AML-193 (cell line): ENCODE measurements at regions not wholly inside any gene's neighbourhood (a gene's known extent, or its start where the extent isn't known, plus 50 kb on each side); places are given as distances from the start of the nearest gene placed in this dataset.

Experiments
- DNase-seq, 2 experiments: peaks; one replicate each; lab custom pipeline; 2025; lab: John Stamatoyannopoulos, UW

DNA sequence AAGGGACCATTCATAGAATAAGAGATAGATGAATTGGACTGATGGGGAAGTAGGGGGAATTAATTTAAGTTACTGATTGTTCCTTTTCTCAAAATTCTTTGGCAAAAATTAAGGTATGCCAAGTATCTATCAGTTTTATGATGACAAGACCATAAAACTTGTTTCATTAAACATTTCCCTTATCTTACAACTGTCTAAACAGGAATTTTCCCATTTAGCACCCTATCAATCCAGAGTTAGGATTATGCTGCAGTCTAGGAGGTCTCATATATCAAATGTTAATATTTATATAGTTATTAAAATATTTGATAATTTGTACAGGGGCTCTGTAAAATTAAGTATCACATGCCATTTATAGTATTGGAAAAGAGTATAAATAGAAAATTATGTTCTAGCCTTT is 51.5 kb upstream of the ARID1B start:
- no peak for DNase-seq

DNA sequence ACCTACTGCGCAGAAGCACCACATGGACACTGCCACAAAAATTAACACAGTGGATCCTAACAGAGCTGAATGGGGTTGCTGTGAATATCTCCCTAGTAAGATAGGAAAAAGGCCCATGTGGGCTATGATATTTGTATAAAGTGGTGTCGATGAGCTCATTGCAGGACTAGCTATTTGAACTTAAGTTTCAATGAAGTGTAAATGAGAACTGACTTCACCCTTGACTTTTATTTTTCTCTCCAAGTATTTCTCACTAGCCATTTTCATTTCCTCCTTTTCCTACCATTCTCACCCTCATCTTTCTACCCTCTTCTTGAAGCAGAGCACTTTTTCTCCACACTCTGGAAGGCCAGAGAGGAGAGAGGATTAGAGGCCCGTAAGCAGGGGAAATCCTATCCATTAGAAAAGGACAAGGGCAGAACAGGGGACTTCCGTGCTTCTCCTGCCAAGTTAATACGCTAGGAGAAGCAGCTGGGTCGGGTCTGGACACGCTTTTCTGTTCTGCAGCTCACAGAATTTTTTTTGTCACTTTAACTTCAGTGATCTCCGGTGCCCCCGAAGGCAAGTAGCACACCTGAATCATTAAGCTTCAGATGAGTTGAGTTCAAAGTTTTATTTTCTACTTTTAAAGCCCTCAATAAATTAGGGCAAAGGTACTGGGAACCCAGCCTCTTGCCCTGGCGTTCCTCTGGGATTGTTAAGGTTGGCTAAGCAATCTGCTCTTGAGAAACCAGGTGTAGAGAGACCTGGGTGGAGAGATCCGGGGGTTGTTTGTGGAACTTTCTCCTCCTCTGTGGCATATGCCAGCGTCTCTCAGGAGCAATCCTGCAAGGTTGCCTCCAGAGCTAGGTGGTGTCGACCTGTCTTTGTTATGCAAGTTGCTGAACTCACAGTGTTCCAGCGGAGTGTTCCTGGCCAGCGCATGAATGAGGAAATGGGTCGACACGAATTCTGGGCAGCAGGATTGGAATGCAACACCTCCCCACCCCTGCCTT is 56.2 kb upstream of the ARID1B start:
- DNase-seq = no peak

DNA sequence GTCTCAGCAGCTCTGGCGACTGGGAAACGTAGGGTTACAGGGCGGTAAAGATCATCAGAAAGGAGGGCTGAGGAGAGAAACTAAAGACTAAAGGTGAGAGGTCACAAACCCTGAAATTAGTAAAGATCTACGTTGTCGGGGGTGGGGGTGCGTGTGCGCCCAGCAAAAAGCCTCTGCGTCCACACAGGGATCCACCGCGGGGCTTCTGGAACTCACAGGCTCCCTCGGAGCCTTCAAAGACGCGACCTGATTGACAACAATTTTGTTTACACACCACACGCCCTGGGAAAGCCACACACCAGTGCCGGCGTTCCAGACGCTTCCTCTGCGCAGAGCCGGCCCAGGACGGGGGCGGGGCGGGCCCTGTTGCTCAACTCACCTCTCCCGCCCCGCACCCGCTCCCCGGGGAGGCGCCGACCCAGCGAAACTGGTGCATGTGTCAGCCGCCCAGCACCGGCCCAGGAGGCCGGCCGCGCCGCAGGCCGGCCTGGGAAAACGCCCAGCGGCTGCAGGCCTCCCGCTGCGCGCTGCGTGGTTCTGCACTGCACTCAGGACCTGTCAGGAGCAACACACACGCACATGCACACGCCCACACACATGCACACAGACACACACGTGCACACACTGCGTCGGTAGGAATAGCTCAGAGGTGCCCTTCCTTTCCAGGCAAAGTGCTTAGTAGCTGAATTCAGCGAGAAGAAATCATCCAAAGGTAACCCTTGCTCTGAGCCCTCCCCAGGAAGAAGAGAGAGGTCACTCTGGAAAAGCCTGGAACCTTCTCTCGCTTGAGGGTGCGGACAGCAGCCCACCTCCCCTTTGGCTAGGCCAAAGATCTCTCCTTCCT is 57.2 kb upstream of the ARID1B start:
- no peak for DNase-seq

DNA sequence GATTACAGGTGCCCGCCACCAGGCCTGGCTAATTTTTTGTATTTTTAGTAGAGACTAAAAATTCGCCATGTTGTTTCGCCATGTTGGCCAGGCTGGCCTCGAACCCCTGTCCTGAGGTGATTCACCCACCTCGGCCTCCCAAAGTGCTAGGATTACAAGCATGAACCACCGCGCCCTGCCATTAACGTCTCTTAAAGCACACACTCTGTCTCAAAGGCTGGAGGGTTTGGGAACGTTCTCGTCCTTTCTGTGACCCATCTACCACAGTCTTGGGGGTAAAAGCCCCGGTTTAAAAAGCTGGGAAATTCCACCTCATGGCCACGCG is 57.8 kb upstream of the ARID1B start:
- DNase-seq = no peak

DNA sequence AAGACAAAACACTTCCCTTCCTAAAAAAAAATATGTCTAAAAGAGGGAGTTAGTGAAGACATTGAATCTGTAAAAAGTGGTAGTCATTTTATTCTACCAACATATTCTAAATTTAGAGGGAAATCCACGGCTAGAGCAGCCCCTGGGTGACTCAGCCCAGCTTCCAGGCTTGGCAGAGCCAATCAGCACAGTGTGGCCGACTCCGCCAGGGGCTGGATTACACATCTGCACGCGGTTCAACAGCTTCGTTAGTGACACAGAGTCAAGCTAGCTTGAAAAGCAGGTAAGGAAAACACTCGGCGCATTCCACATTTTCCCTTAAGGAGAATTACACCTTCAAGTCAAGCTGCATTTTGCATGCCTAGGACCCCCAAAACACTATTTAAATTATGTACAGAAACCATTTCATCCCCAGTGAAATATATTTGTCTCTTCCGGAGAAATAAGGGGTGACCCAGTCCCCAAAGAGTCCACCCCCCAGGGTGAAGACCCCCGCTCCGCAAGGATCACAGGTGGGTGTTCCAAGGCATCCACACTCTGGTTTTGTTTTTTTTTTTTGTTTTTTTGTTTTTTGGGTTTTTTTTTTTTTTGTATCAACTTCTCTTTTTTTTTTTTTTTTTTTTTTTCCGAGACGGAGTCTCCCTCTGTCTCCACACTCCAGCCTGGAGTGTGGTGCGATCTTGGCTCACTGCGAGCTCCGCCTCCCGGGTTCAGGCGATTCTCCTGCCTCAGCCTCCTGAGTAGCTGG is 58.4 kb upstream of the ARID1B start:
- DNase-seq = no peak

DNA sequence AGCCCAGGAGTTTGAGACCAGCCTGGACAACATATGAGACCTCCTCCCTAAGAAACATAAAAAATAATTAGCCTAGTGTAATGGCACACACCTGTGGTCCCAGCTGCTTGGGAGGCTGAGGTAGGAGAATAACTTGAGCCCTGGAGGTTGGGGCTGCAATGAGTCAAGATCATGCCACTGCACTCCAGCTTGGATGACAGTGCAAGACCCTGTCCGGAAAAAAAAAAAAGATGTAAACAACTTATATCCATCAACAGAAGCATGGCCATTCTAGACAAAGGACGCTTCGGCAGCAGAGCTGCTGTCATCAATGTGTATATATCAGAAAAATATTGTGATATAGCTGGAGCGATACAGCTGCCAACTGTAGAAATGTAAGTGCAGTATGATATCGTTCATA is 59.6 kb upstream of the ARID1B start:
- DNase-seq = no peak

DNA sequence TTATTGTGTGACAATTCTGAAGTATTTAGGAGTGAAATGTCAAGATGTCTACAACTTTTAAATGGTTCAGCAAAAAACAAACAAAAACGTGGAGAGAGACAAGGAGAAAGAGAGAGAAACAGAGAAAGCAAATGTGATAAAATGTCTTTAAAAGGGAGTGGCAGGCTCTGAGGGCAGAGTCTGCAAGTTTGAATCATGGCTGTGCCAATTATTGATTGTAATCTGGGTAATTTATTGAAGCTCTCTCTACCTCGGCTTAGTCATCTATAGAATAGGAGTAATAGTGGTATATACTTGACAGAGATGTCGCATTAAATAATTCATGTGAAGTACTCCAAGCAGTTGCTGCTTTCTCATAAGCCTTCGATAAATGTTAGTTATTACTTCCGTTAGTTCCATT is 61.3 kb upstream of the ARID1B start:
- no peak for DNase-seq

DNA sequence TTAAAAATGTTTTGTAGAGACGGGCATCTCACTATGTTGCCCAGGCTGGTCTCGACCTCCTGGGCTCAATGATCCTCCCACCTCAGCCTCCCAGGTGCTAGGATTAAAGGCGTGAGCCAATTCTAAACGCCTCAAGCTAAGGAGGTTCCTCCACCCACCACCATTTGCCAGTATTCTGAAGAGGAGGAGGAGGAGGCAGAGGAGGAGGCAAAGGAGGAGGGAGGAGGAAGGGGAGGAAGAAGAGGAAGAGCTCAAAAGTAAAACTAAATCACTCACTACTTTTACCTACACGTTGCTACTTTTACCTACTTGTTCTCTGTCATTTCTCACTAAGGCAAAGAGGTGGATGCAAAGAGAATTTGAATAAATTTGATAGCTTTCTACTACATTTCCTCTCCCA is 63.6 kb upstream of the ARID1B start:
- no peak for DNase-seq

DNA sequence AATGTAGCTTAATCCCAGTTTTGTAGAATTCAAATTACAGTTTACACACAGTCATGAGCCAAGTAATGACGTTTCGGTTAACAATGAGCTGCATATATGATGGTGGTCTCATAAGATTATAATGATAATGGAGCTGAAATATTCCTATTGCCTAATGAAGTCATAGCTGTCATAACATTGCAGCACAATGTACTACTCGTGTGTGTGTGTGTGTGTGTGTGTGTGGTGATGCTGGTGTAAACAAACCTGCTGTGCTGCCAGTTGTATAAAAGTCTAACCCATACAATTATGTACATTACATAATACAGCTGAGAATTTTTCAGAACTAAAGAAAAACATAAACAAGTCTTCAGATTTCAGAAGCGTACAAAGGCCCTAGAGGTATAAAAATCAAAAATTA is 66.7 kb upstream of the ARID1B start:
- no peak for DNase-seq

DNA sequence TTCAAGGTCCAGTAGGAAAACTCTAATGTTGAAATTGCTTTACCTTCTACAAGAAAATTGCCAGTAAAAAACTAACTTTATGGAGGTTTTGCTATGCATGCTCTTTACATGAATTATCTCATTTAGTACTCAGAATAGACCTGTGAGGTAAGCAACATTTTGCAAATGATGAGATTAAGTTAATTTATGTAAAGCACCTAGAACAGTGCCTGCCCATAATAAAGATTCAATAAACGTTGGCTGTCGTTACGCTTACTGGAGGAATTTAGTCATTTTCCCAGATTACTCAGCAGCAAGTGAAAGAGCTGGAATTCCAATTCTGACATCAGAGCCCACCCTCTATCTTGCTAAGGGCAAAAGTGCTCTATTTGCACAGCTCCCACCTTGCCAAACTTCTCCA is 69.4 kb upstream of the ARID1B start:
- no peak for DNase-seq

DNA sequence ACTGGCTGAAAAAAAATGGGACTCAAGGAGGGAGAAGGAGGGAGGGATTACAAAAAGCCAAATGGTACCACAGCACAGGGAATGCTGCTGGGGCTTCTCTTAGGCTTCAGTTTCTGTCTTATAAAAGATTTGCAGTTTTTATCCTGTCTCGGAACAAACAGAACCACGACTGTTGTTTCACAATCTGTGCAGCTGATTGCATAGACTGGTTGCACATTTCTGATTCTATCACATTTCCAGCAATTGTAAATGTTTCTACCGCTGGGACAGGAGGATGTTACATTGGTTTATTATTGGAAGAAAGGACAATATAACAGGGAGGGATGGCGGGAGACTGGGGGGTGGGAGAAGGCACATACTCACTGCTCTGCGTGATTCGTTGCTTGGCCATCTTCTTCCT is 73.5 kb upstream of the ARID1B start:
- DNase-seq = no peak

DNA sequence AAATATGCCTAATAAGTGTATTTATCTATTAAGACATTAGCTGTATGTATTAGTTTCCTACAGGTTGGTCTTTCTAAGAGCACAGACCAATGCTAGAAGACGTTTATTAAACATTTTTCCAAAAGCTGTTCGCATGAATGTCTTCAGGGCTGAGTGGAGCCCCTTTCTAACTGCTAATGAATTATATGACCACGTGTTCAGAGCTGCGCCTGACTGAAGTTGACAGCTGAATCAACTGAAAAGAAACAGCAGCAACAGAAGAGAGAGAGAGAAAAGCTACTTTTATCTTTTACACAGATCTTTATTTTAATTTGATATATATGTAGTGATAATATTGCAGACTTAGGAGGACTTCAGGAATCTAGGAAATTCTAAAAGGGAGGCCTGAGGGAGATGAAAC is 75.2 kb upstream of the ARID1B start:
- no peak for DNase-seq

DNA sequence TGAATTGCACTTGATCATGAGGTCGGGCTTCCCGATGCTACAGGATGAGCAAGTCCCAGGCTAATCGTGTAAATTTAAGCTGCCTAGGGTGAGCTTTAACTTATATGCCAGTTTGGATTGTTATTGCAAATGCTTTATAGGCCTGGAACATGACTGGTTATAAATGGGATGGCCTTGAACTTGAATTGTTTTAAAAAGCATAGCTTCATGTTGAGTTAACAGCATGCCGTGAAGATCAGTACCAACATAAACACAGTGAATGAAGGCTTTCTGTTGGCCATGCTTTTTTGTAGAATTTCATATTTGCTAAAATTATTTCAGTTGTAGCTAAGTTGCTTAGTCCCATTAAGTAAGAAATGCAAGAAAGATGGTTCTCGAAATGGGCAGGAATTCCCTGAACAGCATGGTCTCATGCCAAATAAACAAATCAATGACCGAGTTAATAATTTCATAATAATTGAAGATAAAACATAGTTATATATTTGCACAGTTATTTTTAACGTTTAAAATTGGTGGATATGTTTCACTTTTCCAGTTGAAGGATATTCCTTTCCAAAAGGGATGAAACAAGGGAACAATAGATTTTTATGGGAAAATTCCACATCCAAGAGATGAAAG is 76.6 kb upstream of the ARID1B start:
- no peak for DNase-seq

DNA sequence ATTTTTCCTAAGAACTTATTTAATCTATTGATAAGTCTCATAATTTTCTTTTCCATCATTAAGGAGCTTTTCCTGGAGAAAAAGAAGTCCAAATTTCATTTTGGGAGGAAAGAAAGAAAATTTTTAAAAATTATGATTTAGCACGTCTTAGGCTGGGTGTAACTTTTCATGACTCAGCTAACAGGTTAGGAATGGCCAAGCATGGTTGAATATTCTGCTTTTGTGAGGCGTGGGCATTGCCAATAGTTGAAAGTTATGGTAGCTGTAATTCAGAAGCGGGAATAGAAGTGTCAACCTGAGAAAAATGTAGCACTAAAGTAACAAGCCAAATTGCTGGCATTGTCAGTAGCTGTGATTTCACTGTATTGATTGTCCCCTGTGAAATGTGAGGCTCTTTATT is 77.2 kb upstream of the ARID1B start:
- DNase-seq = no peak

DNA sequence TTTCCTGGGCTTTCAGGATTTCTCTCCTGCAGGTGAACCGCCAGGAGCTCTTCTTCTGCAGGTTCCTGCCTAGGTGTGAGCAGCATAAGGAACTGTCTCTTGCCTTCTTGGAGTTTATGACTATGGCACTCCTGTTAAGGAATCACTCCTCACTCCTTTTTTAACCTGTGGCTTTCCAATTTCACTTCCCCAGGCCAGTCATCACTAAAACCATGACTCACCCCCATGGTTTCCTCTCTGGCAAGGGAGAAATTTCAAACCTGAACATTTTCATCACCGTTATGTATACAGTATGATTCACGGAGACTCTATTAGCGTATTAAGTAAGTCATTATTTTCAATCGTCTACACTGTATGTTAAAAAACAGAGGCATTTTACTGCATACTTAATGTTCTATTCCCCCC is 78.2 kb upstream of the ARID1B start:
- DNase-seq = no peak

DNA sequence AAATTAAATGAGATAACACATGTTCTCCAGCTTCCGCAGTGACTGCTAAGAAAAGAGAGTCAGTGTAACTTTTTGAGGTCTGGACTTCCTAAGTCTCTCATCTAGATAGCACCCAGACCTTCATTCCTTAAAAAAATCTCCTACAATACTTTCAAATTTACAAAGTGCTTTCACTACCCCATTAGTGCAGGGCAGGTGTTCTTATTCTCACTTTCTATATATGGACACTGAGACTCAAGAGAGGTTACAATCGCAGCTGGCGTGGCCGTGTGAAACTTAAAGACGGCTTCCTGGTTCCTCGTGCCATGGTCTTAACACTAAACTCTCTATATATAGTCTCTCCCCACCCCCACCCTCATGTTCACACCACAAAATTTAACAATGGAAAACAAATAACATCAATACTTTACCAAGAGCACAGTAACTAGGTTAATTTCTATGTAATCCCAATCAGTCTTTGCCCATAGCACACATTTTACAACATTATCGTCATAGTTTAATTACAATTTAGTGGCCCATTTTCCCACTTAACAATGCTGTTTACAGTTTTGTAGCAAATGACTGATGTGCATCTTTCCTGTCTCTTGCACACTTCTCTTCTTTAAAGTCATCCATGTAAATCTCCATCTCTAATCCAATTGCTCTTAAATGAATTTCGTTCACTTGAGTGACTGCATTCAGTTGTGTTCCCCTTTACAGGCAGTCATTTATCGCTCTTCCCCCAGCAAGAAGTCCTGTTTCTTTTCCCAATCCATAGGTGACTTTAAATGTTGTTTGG is 78.8 kb upstream of the ARID1B start:
- DNase-seq = no peak

DNA sequence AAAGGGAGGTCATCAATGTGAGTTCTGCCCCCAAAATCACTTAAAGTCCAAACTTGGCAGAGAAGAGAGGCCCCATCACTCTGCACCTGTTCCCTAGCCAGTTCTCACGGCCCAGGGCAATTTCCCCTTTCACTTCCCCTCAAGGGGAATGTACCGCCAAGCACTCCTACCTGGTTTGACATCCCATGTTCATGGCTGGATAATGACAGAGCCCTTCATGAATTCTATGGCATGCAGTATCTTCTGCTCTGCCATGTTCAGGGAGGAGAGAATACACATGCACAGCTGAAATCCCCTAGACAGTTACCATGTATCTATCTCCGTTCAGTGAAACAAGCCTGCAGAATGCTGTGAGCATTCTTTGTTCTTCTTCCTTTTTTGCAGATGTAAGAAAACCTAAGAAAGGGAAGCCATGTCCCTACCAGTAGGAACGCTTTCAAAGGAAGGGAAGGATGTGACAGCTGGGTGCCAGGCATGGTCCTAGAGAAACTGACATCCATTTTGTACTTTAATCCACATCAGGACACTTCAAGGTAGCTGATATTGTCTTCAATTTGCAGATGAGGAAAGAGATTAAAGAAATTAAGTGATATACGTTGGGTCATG is 79.8 kb upstream of the ARID1B start:
- DNase-seq = no peak

DNA sequence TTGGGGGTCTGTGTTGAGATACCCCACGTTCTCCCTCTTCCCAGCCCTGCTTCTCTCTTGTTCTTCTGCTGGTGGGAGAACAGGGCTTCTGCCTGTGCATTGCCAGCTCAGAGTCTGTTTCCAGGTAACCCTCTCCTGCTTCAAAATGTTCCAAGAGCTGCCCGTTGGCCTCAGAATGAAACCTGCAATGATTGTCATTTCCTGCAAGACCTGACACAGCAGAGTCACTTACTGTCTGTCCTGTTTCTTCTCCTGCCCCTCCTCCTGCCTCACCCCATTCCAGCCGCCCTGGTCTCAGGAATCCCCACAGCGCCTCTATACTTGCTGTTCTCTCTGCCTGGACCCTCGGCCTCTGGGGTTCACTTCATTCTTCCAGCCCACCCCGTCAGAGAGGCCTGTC is 81.4 kb upstream of the ARID1B start:
- no peak for DNase-seq

DNA sequence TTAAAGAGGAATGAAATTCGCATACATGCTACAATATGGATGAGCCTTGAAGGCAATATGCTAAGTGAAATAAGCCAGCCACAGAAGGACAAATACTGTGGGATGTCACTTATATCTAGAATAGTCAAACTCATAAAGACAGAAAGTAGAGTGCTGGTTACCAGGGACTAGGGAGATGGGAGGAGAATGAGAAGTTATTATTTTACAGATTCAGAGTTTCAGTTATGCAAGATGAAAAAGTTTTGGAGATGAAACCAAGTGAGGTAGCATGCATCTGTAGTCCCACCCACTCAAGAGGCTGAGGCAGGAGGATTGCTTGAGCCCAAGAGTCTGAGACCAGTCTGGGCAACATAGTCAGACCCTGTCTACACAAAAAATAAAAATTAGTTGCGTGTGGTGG is 82.5 kb upstream of the ARID1B start:
- no peak for DNase-seq

DNA sequence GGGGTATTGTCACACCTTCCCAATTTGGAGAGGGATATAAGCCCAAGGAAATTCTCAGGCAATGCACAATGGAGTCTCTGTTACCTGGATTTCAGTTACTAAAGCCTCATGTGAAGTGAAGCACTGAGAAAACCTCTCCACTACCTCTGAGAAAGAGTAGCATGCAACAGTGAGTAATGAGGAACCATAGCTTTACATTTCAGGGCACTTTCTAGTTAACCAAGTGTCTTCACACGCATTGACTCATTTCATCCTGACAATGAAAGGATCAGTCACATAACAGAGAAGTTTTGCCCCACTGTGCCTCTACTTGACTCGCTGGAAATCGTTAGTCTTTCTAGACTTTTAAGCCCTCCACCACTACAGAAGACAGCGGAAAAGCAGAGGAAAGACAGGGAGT is 86.2 kb upstream of the ARID1B start:
- DNase-seq = no peak

DNA sequence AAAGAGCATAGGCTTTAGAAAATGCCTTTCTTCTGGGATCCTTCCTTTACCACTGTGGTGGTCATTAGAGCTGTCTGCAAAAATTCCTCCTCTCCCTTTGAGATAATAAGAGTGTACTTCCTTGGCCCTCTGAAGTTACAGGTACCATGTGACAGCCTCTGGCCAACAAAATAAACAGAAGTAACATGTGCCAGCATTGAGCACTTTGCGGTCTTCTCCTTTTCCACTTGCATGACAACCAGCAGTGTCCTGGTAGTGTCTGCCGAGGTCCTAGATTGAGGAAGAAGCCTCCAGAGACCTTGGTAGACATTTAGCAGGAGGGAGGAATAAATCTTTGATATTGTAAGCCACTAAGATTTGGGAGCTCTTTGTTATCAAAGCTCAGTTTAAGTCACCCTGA is 87.5 kb upstream of the ARID1B start:
- DNase-seq = peak; percentile 55 to 67
